GM12878 (cell line): ENCODE measurements at regions not wholly inside any gene's neighbourhood (a gene's known extent, or its start where the extent isn't known, plus 50 kb on each side); places are given as distances from the start of the nearest gene placed in this dataset.

ENCODE experiments used
- ATF7 ChIP-seq: fragments of 450-650 bp; IDR thresholded peaks from 2 replicates; pipeline ENCODE4 v1.6.1; 2016; ENCODE audit warnings: low read depth, mild to moderate bottlenecking
- BACH1 ChIP-seq: fragments of 450-650 bp; IDR thresholded peaks from 2 replicates; pipeline ENCODE4 v1.6.1; 2017; ENCODE audit warnings: mild to moderate bottlenecking, borderline replicate concordance
- BMI1 ChIP-seq: fragments of 450-650 bp; IDR thresholded peaks from 2 replicates; pipeline ENCODE4 v1.6.1; 2016; ENCODE audit warnings: mild to moderate bottlenecking, moderate library complexity, borderline replicate concordance
- CHD1 ChIP-seq: IDR thresholded peaks from 2 replicates; pipeline ENCODE4 v1.6.1; 2012; ENCODE audit warnings: low read depth, low read length, improper control_type of control experiment
- EED ChIP-seq: sonication (generic); IDR thresholded peaks from 2 replicates; pipeline ENCODE4 v1.6.1; 2016; ENCODE audit warnings: antibody characterized with exemption, low read depth
- ESRRA ChIP-seq: IDR thresholded peaks from 2 replicates; pipeline ENCODE4 v1.6.1; 2012; ENCODE audit warnings: mild to moderate bottlenecking, low read length, improper control_type of control experiment
- GABPA ChIP-seq: IDR thresholded peaks from 2 replicates; pipeline ENCODE4 v1.6.1; 2014; ENCODE audit warnings: antibody characterized with exemption, low read depth, mild to moderate bottlenecking, inconsistent platforms
- HDAC6 ChIP-seq: fragments of 200-600 bp; sonication (generic); IDR thresholded peaks from one replicate; pipeline ENCODE4 v1.8.0; 2017; ENCODE audit warnings: antibody characterized with exemption; ENCODE audit not compliant: unreplicated experiment
- IKZF1 ChIP-seq: fragments of 450-650 bp; conservative IDR thresholded peaks from 2 replicates; pipeline ENCODE4 v1.6.1; 2017; ENCODE audit warnings: antibody characterized with exemption, mild to moderate bottlenecking
- IKZF2 ChIP-seq, 2 experiments: fragments of 450-650 bp; IDR thresholded peaks; 2 replicates each; pipeline ENCODE4 v1.6.1; 2017; ENCODE audit warnings: mild to moderate bottlenecking in 2 of 2, moderate library complexity in 2 of 2
- JUNB ChIP-seq: IDR thresholded peaks from 2 replicates; pipeline ENCODE4 v1.6.1; 2016; ENCODE audit warnings: antibody characterized with exemption, mild to moderate bottlenecking
- KLF5 ChIP-seq: fragments of 450-650 bp; IDR thresholded peaks from 2 replicates; pipeline ENCODE4 v1.6.1; 2014; ENCODE audit warnings: mild to moderate bottlenecking; ENCODE audit not compliant: partially characterized antibody
- LARP7 ChIP-seq: fragments of 450-650 bp; IDR thresholded peaks from 2 replicates; pipeline ENCODE4 v1.6.1; 2017; ENCODE audit warnings: mild to moderate bottlenecking
- MTA3 ChIP-seq: IDR thresholded peaks from 2 replicates; pipeline ENCODE4 v1.6.1; 2012; ENCODE audit warnings: low read length, inconsistent platforms, borderline replicate concordance
- MYC ChIP-seq: IDR thresholded peaks from 2 replicates; pipeline ENCODE4 v1.6.1; 2011; ENCODE audit warnings: mild to moderate bottlenecking, low read length, moderate library complexity, inconsistent platforms; ENCODE audit not compliant: insufficient read depth, insufficient replicate concordance, insufficient read length, severe bottlenecking
- NFYA ChIP-seq: IDR thresholded peaks from 2 replicates; pipeline ENCODE4 v1.6.1; 2011; ENCODE audit warnings: low read depth, mild to moderate bottlenecking, low read length, improper control_type of control experiment, borderline replicate concordance
- POLR2AphosphoS5 ChIP-seq: IDR thresholded peaks from 2 replicates; pipeline ENCODE4 v1.6.1; 2011; ENCODE audit warnings: mild to moderate bottlenecking, low read length, inconsistent platforms
- RUNX3 ChIP-seq: IDR thresholded peaks from 2 replicates; pipeline ENCODE4 v1.6.1; 2012; ENCODE audit warnings: low read length, inconsistent platforms
- SMARCA5 ChIP-seq: fragments of 450-650 bp; IDR thresholded peaks from 2 replicates; pipeline ENCODE4 v1.6.1; 2017; ENCODE audit warnings: mild to moderate bottlenecking
- SUPT20H ChIP-seq: IDR thresholded peaks from 2 replicates; pipeline ENCODE4 v1.6.1; 2011; ENCODE audit warnings: low read depth, mild to moderate bottlenecking, low read length, moderate library complexity, borderline replicate concordance; ENCODE audit not compliant: control insufficient read depth
- TARDBP ChIP-seq: IDR thresholded peaks from 2 replicates; pipeline ENCODE4 v1.6.1; 2016; ENCODE audit warnings: borderline replicate concordance
- TBL1XR1 ChIP-seq: IDR thresholded peaks from 2 replicates; pipeline ENCODE4 v1.6.1; 2012; ENCODE audit warnings: low read depth, low read length, improper control_type of control experiment
- YY1 ChIP-seq: IDR thresholded peaks from 2 replicates; pipeline ENCODE4 v1.6.1; 2011; ENCODE audit warnings: low read depth, mild to moderate bottlenecking, low read length
- ZNF207 ChIP-seq: fragments of 450-650 bp; IDR thresholded peaks from 2 replicates; pipeline ENCODE4 v1.6.1; 2014; ENCODE audit warnings: antibody characterized with exemption, mild to moderate bottlenecking, borderline replicate concordance
- ZNF622 ChIP-seq: fragments of 450-650 bp; IDR thresholded peaks from 2 replicates; pipeline ENCODE4 v1.6.1; 2017; ENCODE audit warnings: mild to moderate bottlenecking, inconsistent platforms
- TF ChIP-seq, protein P1 (sequence below): IDR thresholded peaks from 2 replicates; pipeline ENCODE4 v1.6.1; 2011; ENCODE audit warnings: borderline replicate concordance, low read depth, mild to moderate bottlenecking, moderate library complexity, mixed read lengths, low read length; ENCODE audit not compliant: insufficient read depth; ENCODE audit errors: extremely low read length
- TF ChIP-seq, protein P2 (sequence below): fragments of 450-650 bp; IDR thresholded peaks from 2 replicates; pipeline ENCODE4 v1.6.1; 2017; ENCODE audit warnings: mild to moderate bottlenecking, moderate library complexity
- TF ChIP-seq, protein P3 (sequence below): fragments of 450-650 bp; IDR thresholded peaks from 2 replicates; pipeline ENCODE4 v1.6.1; 2017; ENCODE audit warnings: mild to moderate bottlenecking

DNA sequence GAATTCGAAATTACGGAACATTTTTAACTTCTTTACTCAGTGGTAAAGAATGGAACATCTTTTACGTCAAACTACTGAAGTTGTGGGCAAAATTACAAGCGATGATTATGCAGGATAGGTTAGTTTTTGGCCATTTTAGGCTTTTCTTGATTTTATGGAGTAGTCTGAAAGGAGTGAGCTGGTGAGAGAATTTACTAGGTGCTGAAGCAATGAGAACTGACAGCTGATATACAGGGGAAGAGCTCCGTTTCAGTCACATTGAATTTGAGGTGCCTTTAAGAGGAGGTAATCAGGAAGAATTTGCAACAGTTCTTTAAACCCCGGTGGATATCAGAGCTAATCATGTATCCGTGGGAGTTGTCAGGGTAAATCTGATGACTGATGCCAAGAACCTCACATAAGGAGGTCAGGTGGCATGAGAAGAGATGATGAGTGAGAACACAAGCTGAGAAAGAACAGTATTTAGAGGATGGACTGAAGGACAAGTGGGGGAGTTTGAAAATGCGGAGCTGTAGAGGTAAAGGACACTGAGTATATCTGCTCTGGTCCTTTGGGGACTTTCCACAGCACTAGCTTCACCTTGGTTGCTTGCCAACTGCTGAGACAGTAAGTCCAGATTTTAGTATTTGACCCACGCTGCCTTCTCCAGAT, 104.3 kb downstream of the AHR start (continued):
- TF ChIP-seq LARP7 (no peak), ZNF207 (no peak), TBL1XR1 (no peak), TARDBP (no peak), HDAC6 (no peak), GABPA (no peak), SUPT20H (no peak), POLR2AphosphoS5 (peak; percentile 43; the same call in 1 of the 2 replicates), EED (no peak), ESRRA (no peak), BMI1 (no peak), NFYA (no peak), CHD1 (no peak), KLF5 (peak; percentile 62), JUNB (peak; percentile 30; the same call in 1 of the 2 replicates), YY1 (no peak), IKZF2 (IDR thresholded peaks at IDR 0.05) (no peak), ZNF622 (no peak), BACH1 (no peak), MYC (no peak), ATF7 (no peak), SMARCA5 (peak; percentile 94; the same call in 1 of the 2 replicates), MTA3 (peak; percentile 76; the same call in 1 of the 2 replicates), IKZF1 (no peak), RUNX3 (no peak; the same call in 1 of the 2 replicates)
- TF ChIP-seq, protein P1, sequence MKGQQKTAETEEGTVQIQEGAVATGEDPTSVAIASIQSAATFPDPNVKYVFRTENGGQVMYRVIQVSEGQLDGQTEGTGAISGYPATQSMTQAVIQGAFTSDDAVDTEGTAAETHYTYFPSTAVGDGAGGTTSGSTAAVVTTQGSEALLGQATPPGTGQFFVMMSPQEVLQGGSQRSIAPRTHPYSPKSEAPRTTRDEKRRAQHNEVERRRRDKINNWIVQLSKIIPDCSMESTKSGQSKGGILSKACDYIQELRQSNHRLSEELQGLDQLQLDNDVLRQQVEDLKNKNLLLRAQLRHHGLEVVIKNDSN, result no peak
- TF ChIP-seq, protein P2, sequence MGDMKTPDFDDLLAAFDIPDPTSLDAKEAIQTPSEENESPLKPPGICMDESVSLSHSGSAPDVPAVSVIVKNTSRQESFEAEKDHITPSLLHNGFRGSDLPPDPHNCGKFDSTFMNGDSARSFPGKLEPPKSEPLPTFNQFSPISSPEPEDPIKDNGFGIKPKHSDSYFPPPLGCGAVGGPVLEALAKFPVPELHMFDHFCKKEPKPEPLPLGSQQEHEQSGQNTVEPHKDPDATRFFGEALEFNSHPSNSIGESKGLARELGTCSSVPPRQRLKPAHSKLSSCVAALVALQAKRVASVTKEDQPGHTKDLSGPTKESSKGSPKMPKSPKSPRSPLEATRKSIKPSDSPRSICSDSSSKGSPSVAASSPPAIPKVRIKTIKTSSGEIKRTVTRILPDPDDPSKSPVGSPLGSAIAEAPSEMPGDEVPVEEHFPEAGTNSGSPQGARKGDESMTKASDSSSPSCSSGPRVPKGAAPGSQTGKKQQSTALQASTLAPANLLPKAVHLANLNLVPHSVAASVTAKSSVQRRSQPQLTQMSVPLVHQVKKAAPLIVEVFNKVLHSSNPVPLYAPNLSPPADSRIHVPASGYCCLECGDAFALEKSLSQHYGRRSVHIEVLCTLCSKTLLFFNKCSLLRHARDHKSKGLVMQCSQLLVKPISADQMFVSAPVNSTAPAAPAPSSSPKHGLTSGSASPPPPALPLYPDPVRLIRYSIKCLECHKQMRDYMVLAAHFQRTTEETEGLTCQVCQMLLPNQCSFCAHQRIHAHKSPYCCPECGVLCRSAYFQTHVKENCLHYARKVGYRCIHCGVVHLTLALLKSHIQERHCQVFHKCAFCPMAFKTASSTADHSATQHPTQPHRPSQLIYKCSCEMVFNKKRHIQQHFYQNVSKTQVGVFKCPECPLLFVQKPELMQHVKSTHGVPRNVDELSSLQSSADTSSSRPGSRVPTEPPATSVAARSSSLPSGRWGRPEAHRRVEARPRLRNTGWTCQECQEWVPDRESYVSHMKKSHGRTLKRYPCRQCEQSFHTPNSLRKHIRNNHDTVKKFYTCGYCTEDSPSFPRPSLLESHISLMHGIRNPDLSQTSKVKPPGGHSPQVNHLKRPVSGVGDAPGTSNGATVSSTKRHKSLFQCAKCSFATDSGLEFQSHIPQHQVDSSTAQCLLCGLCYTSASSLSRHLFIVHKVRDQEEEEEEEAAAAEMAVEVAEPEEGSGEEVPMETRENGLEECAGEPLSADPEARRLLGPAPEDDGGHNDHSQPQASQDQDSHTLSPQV, result no peak; the same call in 1 of the 2 replicates
- TF ChIP-seq, protein P3, sequence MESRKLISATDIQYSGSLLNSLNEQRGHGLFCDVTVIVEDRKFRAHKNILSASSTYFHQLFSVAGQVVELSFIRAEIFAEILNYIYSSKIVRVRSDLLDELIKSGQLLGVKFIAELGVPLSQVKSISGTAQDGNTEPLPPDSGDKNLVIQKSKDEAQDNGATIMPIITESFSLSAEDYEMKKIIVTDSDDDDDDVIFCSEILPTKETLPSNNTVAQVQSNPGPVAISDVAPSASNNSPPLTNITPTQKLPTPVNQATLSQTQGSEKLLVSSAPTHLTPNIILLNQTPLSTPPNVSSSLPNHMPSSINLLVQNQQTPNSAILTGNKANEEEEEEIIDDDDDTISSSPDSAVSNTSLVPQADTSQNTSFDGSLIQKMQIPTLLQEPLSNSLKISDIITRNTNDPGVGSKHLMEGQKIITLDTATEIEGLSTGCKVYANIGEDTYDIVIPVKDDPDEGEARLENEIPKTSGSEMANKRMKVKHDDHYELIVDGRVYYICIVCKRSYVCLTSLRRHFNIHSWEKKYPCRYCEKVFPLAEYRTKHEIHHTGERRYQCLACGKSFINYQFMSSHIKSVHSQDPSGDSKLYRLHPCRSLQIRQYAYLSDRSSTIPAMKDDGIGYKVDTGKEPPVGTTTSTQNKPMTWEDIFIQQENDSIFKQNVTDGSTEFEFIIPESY, result no peak
